Caki2 (cell line): ENCODE measurements at regions not wholly inside any gene's neighbourhood (a gene's known extent, or its start where the extent isn't known, plus 50 kb on each side); places are given as distances from the start of the nearest gene placed in this dataset.
"Not testable (repeated sequence)": the region's sequence is repeated elsewhere in the genome, so short reads cannot be mapped to it uniquely, and the experiment has no call there.

Experiments
- DNase-seq: peaks from one replicate; pipeline ENCODE4 v3.0.0-alpha.2; 2015; ENCODE audit warnings: low read depth
- in situ Hi-C: cut with HindIII; loops from 2 replicates; pipeline ENCODE4 v1.10.0; 2016; ENCODE audit warnings: low sequenced_read_pairs, low pct_unique_long_range_greater_than_20kb, mixed read lengths

- in situ Hi-C loops: no loop called here
- DNase-seq: no peak
These were observed 61.9 kb upstream of the WAC start for GRCh38 chr10:28470873-28471651.

- in situ Hi-C loops: no loop called here
These were observed 61.3 kb upstream of the WAC start for GRCh38 chr10:28471652-28472050.

GRCh38 chr10:28478646-28479045 lies 54.3 kb upstream of the WAC start:
- in situ Hi-C loops: no loop called here
- no peak for DNase-seq

More at GRCh38 chr10:28471652-28472050, 61.3 kb upstream of the WAC start:
- no peak for DNase-seq

DNA sequence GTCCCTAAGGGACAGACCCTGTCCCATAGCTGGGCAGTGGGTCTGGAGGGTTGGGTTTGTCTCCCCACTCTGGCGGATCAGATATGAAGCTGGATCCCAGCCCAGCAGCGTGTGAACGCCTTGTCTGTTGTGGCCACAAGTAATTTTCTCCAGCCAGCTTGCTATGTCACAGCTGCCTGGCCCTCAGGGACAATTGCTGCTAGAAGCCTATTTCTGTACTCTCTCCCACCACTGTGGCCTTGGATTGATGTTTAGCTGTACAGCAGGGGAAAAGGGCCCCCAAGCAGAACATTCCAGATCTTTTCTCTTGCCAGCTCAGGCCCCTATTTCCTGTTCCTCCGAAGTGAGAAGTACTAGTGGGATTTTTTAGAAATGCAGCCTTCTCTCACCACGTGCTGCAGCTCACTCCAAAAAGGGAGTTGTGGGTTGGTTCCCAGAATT lies 53.5 kb upstream of the WAC start:
- DNase-seq: no peak
- in situ Hi-C loops: no loop called here

- no peak for DNase-seq
- in situ Hi-C loops: no loop called here
These were observed 52.8 kb upstream of the WAC start for GRCh38 chr10:28479927-28480627.

GRCh38 chr10:28480628-28480965 lies 52.3 kb upstream of the WAC start:
- in situ Hi-C loops: no loop called here
- DNase-seq: no peak

DNA sequence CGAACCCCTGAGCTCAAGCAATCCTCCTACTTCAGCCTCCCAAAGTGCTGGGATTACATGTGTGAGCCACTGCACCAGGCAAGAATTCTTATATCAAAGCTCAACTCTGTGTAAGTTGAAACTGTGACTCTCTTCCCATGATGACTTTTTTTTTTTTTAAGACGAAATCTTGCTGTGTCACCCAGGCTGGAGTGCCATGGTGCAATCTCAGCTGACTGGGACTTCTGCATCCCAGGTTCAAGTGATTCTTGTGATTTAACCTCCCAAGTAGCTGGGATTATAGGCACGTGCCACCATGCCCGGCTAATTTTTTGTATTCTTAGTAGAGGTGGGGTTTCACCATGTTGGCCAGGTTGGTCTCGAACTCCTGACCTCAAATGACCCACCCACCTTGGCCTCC lies 51.6 kb upstream of the WAC start:
- in situ Hi-C loops, DNase-seq: not testable (repeated sequence)

- DNase-seq: no peak
- in situ Hi-C loops: no loop called here
These were observed 51.0 kb upstream of the WAC start for GRCh38 chr10:28481968-28482367.
